Ramos (cell line): ENCODE measurements at regions not wholly inside any gene's neighbourhood (a gene's known extent, or its start where the extent isn't known, plus 50 kb on each side); places are given as distances from the start of the nearest gene placed in this dataset.

Experiments used
- in situ Hi-C: fragments of 300-500 bp; cut with MboI; formaldehyde crosslinking; loops from one replicate; pipeline ENCODE4 v1.14.3; 2022; ENCODE audit warnings: low sequenced_read_pairs; ENCODE audit not compliant: unreplicated experiment

- in situ Hi-C loops, result no loop called here
Measured at GRCh38 chr2:133956434-133956935, 297.4 kb upstream of the MGAT5 start.

DNA sequence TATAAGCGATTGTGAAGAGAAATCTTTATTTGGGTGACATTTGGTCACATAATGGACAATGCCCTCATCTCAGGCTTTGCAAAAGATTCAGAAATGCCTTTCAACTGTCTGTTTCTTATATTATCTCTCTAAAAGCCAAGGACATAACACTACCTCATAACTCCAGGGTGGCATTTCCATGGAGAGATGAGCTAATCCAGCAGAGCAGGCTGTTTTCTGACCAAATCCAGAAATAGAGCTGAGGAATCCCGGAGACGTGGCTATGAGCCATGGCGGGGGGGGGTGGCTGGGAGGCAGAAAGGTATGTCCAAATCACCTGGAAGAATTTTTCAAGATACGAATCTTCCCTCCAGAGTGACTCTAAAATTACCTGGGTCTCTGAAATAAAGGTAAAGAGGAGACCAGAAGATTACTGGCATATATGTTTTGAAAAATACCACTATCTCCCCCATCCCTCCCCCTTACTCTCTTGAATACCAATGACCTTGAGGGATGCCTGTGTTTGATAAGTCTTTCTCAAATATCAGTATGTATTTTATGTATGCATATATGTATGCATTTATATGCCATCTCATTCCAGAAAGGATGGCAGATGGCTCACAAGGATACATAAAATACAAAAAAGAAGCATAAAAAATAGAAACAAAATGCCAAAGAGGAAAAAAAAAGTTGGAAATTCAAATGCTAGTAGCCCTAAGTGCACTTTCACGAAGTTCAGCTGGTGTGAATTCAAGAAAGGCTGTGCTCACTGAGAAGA, 296.0 kb upstream of the MGAT5 start:
- in situ Hi-C loops, result no loop called here

- in situ Hi-C loops, result no loop called here
Measured at GRCh38 chr2:133959066-133959465, 294.8 kb upstream of the MGAT5 start.

- in situ Hi-C loops, result no loop called here
Measured at GRCh38 chr2:133966720-133967304, 287.1 kb upstream of the MGAT5 start.

DNA sequence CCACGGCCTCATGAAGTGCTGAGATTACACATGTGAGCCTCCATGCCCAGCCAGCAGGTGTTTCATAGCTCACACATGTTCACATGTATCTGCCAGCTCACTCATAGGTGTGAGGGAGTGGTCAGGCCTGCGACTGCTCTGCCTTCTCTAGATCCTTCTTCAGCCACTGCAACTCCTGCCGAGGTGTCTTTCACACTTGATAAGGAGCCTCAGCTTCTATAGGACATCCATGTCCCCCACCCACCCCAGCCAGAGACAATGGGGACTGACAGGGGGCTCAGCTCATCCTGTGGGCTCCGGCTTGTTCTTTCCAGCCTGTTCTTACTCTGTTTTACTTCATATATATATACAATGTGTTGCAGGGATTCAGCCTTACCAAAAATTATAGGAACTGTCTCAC, 286.5 kb upstream of the MGAT5 start:
- in situ Hi-C loops, result no loop called here

DNA sequence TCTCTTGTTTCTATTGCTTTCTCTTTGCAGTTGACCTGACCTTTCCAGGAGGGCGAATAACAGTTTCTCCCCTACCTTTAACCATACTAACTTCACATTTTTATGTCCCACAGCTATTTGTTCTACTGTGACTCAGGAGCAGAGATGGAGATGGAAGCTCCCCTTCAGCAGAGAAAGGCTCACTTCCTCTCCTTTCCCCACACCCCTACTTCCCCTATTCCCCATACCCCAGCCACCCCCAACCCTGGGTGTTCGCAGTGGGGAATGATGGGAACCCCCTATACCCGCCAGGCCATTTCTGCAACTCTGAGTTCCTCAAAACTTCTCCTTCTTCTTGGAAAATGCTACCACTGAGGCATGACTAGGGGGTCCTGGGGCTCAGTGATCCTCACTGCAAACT, 285.4 kb upstream of the MGAT5 start:
- in situ Hi-C loops, result no loop called here

- in situ Hi-C loops, result no loop called here
Measured at GRCh38 chr2:133970641-133971040, 283.2 kb upstream of the MGAT5 start.

- in situ Hi-C loops, result no loop called here
Measured at GRCh38 chr2:133972297-133972696, 281.6 kb upstream of the MGAT5 start.

- in situ Hi-C loops, result no loop called here
Measured at GRCh38 chr2:133972786-133973185, 281.1 kb upstream of the MGAT5 start.

- in situ Hi-C loops, result no loop called here
Measured at GRCh38 chr2:133974353-133974752, 279.5 kb upstream of the MGAT5 start.

GRCh38 chr2:133975135-133975534, 278.7 kb upstream of the MGAT5 start:
- in situ Hi-C loops, result no loop called here

GRCh38 chr2:133975676-133976428, 278.0 kb upstream of the MGAT5 start:
- in situ Hi-C loops, result no loop called here

- in situ Hi-C loops, result no loop called here
Measured at GRCh38 chr2:133976659-133977058, 277.2 kb upstream of the MGAT5 start.

- in situ Hi-C loops, result no loop called here
Measured at GRCh38 chr2:133977405-133977804, 276.5 kb upstream of the MGAT5 start.

DNA sequence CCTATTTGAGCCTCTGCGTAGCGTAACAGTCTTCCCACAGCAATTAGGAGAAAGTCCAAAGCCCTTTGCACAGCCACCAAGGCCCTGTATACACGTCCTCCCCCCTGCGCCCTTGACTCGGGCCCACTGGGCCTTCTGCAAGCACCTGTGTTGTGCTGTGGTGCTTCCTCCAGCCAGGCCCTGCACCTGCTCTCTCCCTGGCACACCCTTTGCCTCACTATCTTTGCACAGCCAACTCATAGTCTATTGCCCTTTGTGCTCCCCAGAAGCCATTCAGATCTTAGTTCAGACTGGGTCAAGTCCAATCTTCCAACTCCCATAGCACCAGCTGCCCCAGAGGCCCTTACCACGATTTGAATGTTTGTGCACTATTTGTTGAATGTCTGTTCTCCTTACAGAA, 271.6 kb upstream of the MGAT5 start:
- in situ Hi-C loops, result no loop called here

DNA sequence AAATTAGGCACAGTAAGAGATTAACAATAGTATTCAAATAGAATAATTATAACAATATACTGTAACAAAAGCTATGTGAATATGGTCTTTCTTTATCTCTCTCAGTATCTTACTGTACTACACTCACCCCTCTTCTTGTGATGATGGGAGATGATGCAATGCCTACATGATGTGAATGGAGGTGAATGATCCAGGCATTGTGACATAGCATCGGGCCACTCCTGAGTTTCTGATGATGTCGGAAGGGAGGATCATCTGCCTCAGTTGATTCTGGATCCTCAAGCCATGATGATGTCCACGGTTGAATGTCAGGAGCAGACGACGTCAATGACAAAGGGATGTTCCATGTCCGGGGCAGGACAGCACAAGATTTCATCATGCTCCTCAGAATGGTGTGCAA, 268.3 kb upstream of the MGAT5 start:
- in situ Hi-C loops, result no loop called here

DNA sequence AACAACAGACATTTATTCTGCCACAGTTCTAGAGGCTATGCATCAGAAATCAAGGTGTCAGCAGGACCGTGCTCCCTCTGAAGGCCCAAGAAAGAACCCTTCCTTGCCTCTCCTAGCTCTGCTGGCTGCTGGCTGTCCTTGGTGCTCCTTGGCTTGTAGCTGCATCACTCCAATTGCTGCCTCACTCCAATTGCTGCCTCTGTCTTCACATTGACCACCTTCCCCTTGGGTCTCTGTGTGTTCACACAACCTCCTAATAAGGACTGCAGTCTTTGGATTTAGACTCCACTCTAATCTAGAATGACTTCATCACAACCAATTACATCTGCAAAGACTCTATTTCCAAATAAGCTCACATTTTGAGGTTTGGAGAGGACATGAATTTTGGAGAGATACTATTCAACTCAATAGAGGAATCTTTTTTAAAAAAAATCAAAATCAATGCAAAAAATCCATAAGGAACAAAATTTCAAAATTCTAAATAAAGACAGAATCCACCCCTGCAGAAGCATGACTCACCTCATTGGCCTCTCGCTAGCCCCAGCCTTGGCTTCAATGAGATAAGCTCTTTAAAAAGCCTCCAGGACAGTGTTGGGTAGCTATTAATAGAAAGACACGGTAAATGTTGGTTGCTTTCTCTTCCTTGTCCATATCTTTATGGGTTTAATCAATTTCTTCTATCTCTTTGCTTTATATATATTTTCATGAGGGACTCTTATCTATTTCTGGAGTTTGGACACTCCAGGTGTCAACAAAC, 267.6 kb upstream of the MGAT5 start:
- in situ Hi-C loops, result no loop called here

- in situ Hi-C loops, result no loop called here
Measured at GRCh38 chr2:133986881-133987795, 266.7 kb upstream of the MGAT5 start.

DNA sequence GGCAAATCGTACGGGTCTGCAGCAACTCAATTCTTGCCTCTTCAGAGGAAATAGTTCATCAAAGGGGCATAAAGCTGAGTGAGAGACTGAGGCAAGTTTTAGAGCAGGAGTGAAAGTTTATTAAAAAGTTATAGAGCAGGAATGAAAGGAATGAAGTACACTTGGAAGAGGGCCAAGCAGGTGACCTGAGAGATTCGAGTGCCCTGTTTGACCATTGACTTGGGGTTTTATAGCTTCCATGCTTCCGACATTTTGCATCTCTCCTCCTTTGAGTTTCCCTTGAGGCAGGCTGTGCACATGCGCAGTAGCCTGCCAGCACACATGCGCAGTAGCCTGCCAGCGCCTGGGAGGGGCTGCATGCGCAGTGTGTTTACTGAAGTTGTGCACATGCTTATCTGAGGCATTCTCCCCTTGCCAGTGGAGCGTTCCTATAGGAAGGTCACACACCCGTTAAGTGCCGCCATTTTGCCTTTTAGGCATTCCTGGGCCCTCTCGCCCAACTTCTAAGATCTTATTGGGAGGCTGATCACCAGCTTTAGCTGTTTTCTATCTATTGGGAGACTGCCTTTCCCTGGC, 265.5 kb upstream of the MGAT5 start:
- in situ Hi-C loops, result no loop called here
